ENCODE measurements at regions not wholly inside any gene's neighbourhood (a gene's known extent, or its start where the extent isn't known, plus 50 kb on each side); places are given as distances from the start of the nearest gene placed in this dataset.
A peak's percentile ranks its signal among the peaks of the same experiment; 100 is the strongest.

DNA sequence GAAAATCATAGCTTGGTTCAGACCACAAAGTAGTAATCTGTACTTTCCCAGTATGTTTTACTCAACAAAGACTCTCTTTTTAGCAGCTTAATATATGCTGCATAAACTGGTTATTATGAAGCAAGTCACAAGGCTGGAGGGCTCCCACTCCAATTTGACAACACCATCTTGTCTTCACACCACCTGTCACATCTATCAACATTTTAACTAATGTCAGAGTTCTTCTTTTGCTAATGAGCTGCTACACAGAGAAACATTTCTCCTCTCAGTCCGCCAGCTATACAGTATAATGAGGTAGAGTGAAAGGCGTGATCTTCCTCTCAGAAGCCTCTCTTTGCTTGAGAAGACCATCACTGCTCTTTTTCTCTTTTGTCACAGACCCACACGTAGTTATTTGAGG, 230.1 kb downstream of the BARHL2 start:
- no peak overlapping the region for H3K4me3 ChIP-seq (ENCODE audit: low read depth, low read length)
- no peak for TF ChIP-seq CTCF (IDR thresholded peaks at IDR 0.05; ENCODE audit: control insufficient read depth, extremely low read depth, insufficient read depth)
- no peak for DNase-seq (ENCODE audit: low read depth)

- DNase-seq (ENCODE audit: low read depth), result no peak
- TF ChIP-seq CTCF (IDR thresholded peaks at IDR 0.05; ENCODE audit: control insufficient read depth, extremely low read depth, insufficient read depth), result no peak
- no peak overlapping the region for H3K4me3 ChIP-seq (ENCODE audit: low read depth, low read length)
Measured at GRCh38 chr1:90486134-90486824, 230.8 kb downstream of the BARHL2 start.

GRCh38 chr1:90480271-90480835, 236.7 kb downstream of the BARHL2 start:
- no peak overlapping the region for H3K4me3 ChIP-seq (ENCODE audit: low read depth, low read length)
- no peak for TF ChIP-seq CTCF (IDR thresholded peaks at IDR 0.05; ENCODE audit: control insufficient read depth, extremely low read depth, insufficient read depth)
- no peak for DNase-seq (ENCODE audit: low read depth)

- TF ChIP-seq CTCF (IDR thresholded peaks at IDR 0.05; ENCODE audit: control insufficient read depth, extremely low read depth, insufficient read depth), result no peak
- no peak overlapping the region for H3K4me3 ChIP-seq (ENCODE audit: low read depth, low read length)
- DNase-seq (ENCODE audit: low read depth), result no peak
Measured at GRCh38 chr1:90476994-90477393, 240.1 kb downstream of the BARHL2 start.

- no peak overlapping the region for H3K4me3 ChIP-seq (ENCODE audit: low read depth, low read length)
- TF ChIP-seq CTCF (IDR thresholded peaks at IDR 0.05; ENCODE audit: control insufficient read depth, extremely low read depth, insufficient read depth), result no peak
- DNase-seq (ENCODE audit: low read depth), result no peak
Measured at GRCh38 chr1:90476411-90476810, 240.7 kb downstream of the BARHL2 start.

GRCh38 chr1:90475631-90476030, 241.5 kb downstream of the BARHL2 start:
- TF ChIP-seq CTCF (IDR thresholded peaks at IDR 0.05; ENCODE audit: control insufficient read depth, extremely low read depth, insufficient read depth), result peak; percentile 39
- DNase-seq (ENCODE audit: low read depth), result no peak
- no peak overlapping the region for H3K4me3 ChIP-seq (ENCODE audit: low read depth, low read length)

DNA sequence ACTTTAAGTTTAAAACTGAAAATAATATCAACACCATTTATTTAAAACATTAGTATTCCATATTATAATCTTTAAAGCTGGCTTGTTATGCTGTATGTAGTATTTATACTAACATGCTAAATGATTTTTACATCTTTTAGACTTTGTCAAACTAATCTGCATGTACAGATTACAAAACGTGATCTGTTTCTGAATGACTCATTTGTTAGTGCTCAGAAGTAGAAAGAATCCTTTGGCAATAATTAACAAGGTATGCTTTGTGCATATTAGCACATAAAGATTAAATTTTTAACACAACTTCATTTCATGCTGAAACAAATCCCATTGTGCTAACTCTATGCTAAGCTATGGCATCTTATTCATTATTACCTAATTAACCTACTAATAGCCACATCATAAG, 242.4 kb downstream of the BARHL2 start:
- DNase-seq (ENCODE audit: low read depth), result no peak
- TF ChIP-seq CTCF (IDR thresholded peaks at IDR 0.05; ENCODE audit: control insufficient read depth, extremely low read depth, insufficient read depth), result no peak
- H3K4me3 ChIP-seq (ENCODE audit: low read depth, low read length), result no peak overlapping the region

Data from LNCaP clone FGC (cell line).